ENCODE measurements at regions not wholly inside any gene's neighbourhood (a gene's known extent, or its start where the extent isn't known, plus 50 kb on each side); places are given as distances from the start of the nearest gene placed in this dataset.
"Not testable (repeated sequence)": the region's sequence is repeated elsewhere in the genome, so short reads cannot be mapped to it uniquely, and the experiment has no call there.

GRCh38 chr12:31819427-31819826 lies 90.6 kb upstream of the AMN1 start:
- DNase-seq = no peak

GRCh38 chr12:31818623-31819268 lies 89.9 kb upstream of the AMN1 start:
- no peak for DNase-seq

GRCh38 chr12:31817120-31817519 lies 88.3 kb upstream of the AMN1 start:
- DNase-seq = peak in 1 of 2 donors; percentile 28

GRCh38 chr12:31815096-31815495 lies 86.3 kb upstream of the AMN1 start:
- DNase-seq = no peak

- DNase-seq = no peak
Observed at GRCh38 chr12:31813305-31813704, 84.5 kb upstream of the AMN1 start.

GRCh38 chr12:31807773-31808097 lies 78.9 kb upstream of the AMN1 start:
- DNase-seq = no peak

- DNase-seq = not testable (repeated sequence)
Observed at GRCh38 chr12:31807081-31807772, 78.4 kb upstream of the AMN1 start.

GRCh38 chr12:31805681-31806080 lies 76.9 kb upstream of the AMN1 start:
- not testable (repeated sequence) for DNase-seq

- DNase-seq = not testable (repeated sequence)
Observed at GRCh38 chr12:31804707-31805106, 75.9 kb upstream of the AMN1 start.

GRCh38 chr12:31804185-31804504 lies 75.3 kb upstream of the AMN1 start:
- no peak for DNase-seq

- no peak for DNase-seq
Observed at GRCh38 chr12:31803306-31804184, 74.7 kb upstream of the AMN1 start.

- DNase-seq = no peak
Observed at GRCh38 chr12:31801872-31802271, 73.1 kb upstream of the AMN1 start.

- DNase-seq = no peak
Observed at GRCh38 chr12:31797230-31797872, 68.5 kb upstream of the AMN1 start.

GRCh38 chr12:31796270-31796951 lies 67.6 kb upstream of the AMN1 start:
- DNase-seq = no peak

- DNase-seq = no peak
Observed at GRCh38 chr12:31794745-31795144, 65.9 kb upstream of the AMN1 start.

- not testable (repeated sequence) for DNase-seq
Observed at GRCh38 chr12:31791265-31791664, 62.4 kb upstream of the AMN1 start.

GRCh38 chr12:31790759-31791158 lies 61.9 kb upstream of the AMN1 start:
- no peak for DNase-seq

- no peak for DNase-seq
Observed at GRCh38 chr12:31785318-31785717, 56.5 kb upstream of the AMN1 start.

- DNase-seq = peak; percentile 24 to 39
Observed at GRCh38 chr12:31783996-31784645, 55.3 kb upstream of the AMN1 start.

- no peak for DNase-seq
Observed at GRCh38 chr12:31783556-31783955, 54.7 kb upstream of the AMN1 start.

GRCh38 chr12:31781894-31782540 lies 53.2 kb upstream of the AMN1 start:
- no peak for DNase-seq

GRCh38 chr12:31780096-31780495 lies 51.3 kb upstream of the AMN1 start:
- DNase-seq = no peak
